ENCODE measurements at regions not wholly inside any gene's neighbourhood (a gene's known extent, or its start where the extent isn't known, plus 50 kb on each side); places are given as distances from the start of the nearest gene placed in this dataset.

GRCh38 chr15:60115579-60116380 lies 111.7 kb downstream of the FOXB1 start:
- Mint-ChIP-seq H3K27me3 (ENCODE audit: low read depth) (peaks cover 68% of the 10 kb centered on the region), H3K4me1 (peaks cover 26% of the 10 kb centered on the region), H3K36me3 (no peaks in the 10 kb centered on the region), H3K4me3 (no peak overlapping the region), H3K9me3 (no peaks in the 10 kb centered on the region), H3K27ac (no peak overlapping the region)
- DNase-seq (ENCODE audit: low spot score in 2 of 2, unreplicated experiment in 2 of 2): no peak
- TF ChIP-seq, protein P1, sequence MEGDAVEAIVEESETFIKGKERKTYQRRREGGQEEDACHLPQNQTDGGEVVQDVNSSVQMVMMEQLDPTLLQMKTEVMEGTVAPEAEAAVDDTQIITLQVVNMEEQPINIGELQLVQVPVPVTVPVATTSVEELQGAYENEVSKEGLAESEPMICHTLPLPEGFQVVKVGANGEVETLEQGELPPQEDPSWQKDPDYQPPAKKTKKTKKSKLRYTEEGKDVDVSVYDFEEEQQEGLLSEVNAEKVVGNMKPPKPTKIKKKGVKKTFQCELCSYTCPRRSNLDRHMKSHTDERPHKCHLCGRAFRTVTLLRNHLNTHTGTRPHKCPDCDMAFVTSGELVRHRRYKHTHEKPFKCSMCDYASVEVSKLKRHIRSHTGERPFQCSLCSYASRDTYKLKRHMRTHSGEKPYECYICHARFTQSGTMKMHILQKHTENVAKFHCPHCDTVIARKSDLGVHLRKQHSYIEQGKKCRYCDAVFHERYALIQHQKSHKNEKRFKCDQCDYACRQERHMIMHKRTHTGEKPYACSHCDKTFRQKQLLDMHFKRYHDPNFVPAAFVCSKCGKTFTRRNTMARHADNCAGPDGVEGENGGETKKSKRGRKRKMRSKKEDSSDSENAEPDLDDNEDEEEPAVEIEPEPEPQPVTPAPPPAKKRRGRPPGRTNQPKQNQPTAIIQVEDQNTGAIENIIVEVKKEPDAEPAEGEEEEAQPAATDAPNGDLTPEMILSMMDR (IDR thresholded peaks at IDR 0.05; ENCODE audit: unreplicated experiment): no peak

DNA sequence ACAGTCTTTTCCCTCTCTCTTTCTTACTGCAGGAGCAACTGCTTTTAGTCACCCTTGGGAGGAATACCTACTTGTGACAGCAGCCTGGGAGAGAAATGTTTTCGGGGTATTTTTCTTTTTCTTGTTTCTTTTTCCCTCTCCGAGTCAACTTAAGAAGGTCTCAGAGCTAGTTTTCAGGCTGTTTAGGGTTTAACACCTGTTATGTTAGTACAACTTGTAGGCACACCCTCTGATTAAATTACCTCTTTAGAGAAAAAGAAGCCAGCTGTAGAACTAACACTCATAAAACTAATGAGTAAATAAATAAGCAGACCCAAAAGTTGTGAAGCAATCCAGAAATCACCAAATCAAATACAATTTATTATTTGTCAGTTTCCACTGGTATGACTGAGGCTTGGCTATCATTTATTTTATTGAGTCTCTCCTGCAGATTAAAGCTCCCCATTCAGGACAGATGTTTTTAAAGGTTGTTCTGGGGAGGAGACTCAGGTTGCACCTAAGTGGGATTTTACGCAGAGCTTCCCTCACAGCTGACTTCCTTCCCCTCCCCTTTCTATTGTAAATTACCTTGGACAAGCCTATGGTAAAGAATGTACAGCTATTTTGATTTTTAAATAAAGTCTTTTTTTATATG lies 112.5 kb downstream of the FOXB1 start:
- Mint-ChIP-seq H3K9me3 (no peaks in the 10 kb centered on the region), H3K4me3 (no peak overlapping the region), H3K27ac (no peak overlapping the region), H3K4me1 (peaks cover 26% of the 10 kb centered on the region), H3K36me3 (no peaks in the 10 kb centered on the region), H3K27me3 (ENCODE audit: low read depth) (peaks cover 73% of the 10 kb centered on the region)
- no peak for DNase-seq (ENCODE audit: low spot score in 2 of 2, unreplicated experiment in 2 of 2)
- TF ChIP-seq, protein P1 (IDR thresholded peaks at IDR 0.05; ENCODE audit: unreplicated experiment): no peak

DNA sequence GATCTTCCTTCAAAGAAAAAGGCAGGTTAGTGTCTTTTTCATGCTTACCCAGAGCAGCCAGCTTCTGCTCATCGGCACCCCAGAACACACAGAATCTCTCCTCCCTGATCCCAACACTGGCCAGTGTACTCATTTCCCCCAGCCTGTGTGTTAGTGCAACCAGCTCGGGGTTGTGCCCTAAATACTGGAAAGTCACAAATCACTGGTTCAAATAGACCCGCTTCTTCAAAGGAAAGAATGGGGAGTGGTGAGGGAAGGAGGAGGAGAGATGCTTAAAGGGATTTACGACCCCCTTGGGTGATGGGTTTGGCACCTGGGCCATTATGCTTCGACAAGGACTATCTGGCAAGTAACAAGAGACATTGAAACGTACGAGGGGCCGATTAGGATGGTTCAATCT lies 114.0 kb downstream of the FOXB1 start:
- H3K36me3 Mint-ChIP-seq: no peaks in the 10 kb centered on the region
- no peak overlapping the region for H3K4me3 Mint-ChIP-seq
- H3K27me3 Mint-ChIP-seq (ENCODE audit: low read depth): peaks cover 82% of the 10 kb centered on the region
- TF ChIP-seq, protein P1 (IDR thresholded peaks at IDR 0.05; ENCODE audit: unreplicated experiment): no peak
- peaks cover 26% of the 10 kb centered on the region for H3K4me1 Mint-ChIP-seq
- DNase-seq (ENCODE audit: low spot score in 2 of 2, unreplicated experiment in 2 of 2): no peak
- H3K9me3 Mint-ChIP-seq: no peaks in the 10 kb centered on the region
- no peak overlapping the region for H3K27ac Mint-ChIP-seq

- TF ChIP-seq, protein P1 (IDR thresholded peaks at IDR 0.05; ENCODE audit: unreplicated experiment): no peak
- H3K4me3 Mint-ChIP-seq: no peak overlapping the region
- no peak for DNase-seq (ENCODE audit: low spot score in 2 of 2, unreplicated experiment in 2 of 2)
- H3K4me1 Mint-ChIP-seq: peaks cover 26% of the 10 kb centered on the region
- peaks cover 82% of the 10 kb centered on the region for H3K27me3 Mint-ChIP-seq (ENCODE audit: low read depth)
- no peak overlapping the region for H3K27ac Mint-ChIP-seq
- H3K9me3 Mint-ChIP-seq: no peaks in the 10 kb centered on the region
- H3K36me3 Mint-ChIP-seq: no peaks in the 10 kb centered on the region
These were observed 114.5 kb downstream of the FOXB1 start for GRCh38 chr15:60118626-60119025.

DNA sequence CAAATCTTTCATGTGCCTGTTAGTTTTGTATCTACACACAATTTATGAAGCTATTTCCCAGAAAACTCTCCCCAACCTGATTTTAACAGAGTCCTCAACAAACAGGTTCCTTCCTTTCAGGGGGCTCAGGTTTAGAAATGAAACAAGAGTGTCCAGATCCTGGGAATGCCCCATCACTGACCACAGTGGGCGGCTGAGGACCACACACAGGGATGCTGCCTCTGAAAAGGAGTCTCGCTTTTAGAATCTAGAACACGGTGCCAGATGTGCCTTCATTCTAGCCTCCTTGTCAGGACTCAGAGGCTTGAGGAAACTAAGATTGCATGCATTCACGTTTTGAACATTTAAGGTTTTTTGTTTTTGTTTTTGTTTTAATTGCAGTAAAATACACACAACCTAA lies 115.0 kb downstream of the FOXB1 start:
- peaks cover 84% of the 10 kb centered on the region for H3K27me3 Mint-ChIP-seq (ENCODE audit: low read depth)
- H3K4me1 Mint-ChIP-seq: peaks cover 26% of the 10 kb centered on the region
- TF ChIP-seq, protein P1 (IDR thresholded peaks at IDR 0.05; ENCODE audit: unreplicated experiment): no peak
- no peak overlapping the region for H3K27ac Mint-ChIP-seq
- no peak for DNase-seq (ENCODE audit: low spot score in 2 of 2, unreplicated experiment in 2 of 2)
- H3K36me3 Mint-ChIP-seq: no peaks in the 10 kb centered on the region
- H3K4me3 Mint-ChIP-seq: no peak overlapping the region
- no peaks in the 10 kb centered on the region for H3K9me3 Mint-ChIP-seq
